Esophagus muscularis mucosa (tissue), 4 donors: ENCODE measurements at regions not wholly inside any gene's neighbourhood (a gene's known extent, or its start where the extent isn't known, plus 50 kb on each side); places are given as distances from the start of the nearest gene placed in this dataset.

Experiments
- DNase-seq: peaks from one replicate; pipeline ENCODE4 v3.0.0-alpha.2; 2017; ENCODE audit errors: extremely low spot score
- H3K27ac ChIP-seq, 4 donors: fragments of 200-600 bp; sonication (generic); replicated peaks in 1 of 4; 1 replicate in 3 of 4; 2 replicates in 1 of 4; pipeline ENCODE4 v1.5.1; 2016 to 2019; ENCODE audit warnings: mild to moderate bottlenecking in 1 of 4
- H3K27me3 ChIP-seq, 4 donors: fragments of 200-600 bp; sonication (generic); one replicate each; pipeline versions ENCODE4 v1.5.1 to v1.6.0; 2016 to 2019
- H3K36me3 ChIP-seq, 4 donors: fragments of 200-600 bp; sonication (generic); one replicate each; pipeline ENCODE4 v1.5.1; 2016 to 2019
- H3K4me1 ChIP-seq, 4 donors: fragments of 200-600 bp; sonication (generic); one replicate each; pipeline ENCODE4 v1.5.1; 2016 to 2019
- H3K4me3 ChIP-seq, 4 donors: fragments of 200-600 bp; sonication (generic); 1 replicate in 2 of 4; 2 replicates in 2 of 4; pipeline ENCODE4 v1.5.1; 2016 to 2019; ENCODE audit warnings: mild to moderate bottlenecking in 4 of 4, moderate library complexity in 1 of 4
- H3K9me3 ChIP-seq, 4 donors: fragments of 200-600 bp; sonication (generic); 1 replicate in 3 of 4; 2 replicates in 1 of 4; pipeline ENCODE4 v1.5.1; 2016 to 2019
- EP300 ChIP-seq: sonication (generic); formaldehyde crosslinking; IDR thresholded peaks from one replicate; pipeline ENCODE4 v1.6.1; 2017; ENCODE audit warnings: antibody characterized with exemption
- POLR2A ChIP-seq: fragments of 450-650 bp; IDR thresholded peaks from one replicate; pipeline ENCODE4 v1.6.1; 2017; ENCODE audit warnings: antibody characterized with exemption, moderate library complexity, mild to moderate bottlenecking, low read depth
- POLR2AphosphoS5 ChIP-seq, 2 donors: sonication (generic); formaldehyde crosslinking; IDR thresholded peaks; one replicate each; pipeline ENCODE4 v1.6.1; 2017; ENCODE audit warnings: antibody characterized with exemption in 2 of 2
- WGBS: methylation state at CpG from one replicate; pipeline ENCODE4 v1.1.5; 2018; 5-methylcytosine and 5-hydroxymethylcytosine counted together
- intact Hi-C: fragments of 100-400 bp; cut with DNase I; formaldehyde crosslinking; loops from one replicate; pipeline ENCODE4 v1.15.1; 2023
- TF ChIP-seq, protein P1 (sequence below), 3 experiments: fragments of 200-600 bp in 2 of 3; fragments of 450-650 bp in 1 of 3; sonication (generic) in 2 of 3; IDR thresholded peaks; one replicate each; pipeline ENCODE4 v1.5.1; 2017 to 2019; ENCODE audit warnings: antibody characterized with exemption in 3 of 3, mild to moderate bottlenecking in 2 of 3, moderate library complexity in 1 of 3

DNA sequence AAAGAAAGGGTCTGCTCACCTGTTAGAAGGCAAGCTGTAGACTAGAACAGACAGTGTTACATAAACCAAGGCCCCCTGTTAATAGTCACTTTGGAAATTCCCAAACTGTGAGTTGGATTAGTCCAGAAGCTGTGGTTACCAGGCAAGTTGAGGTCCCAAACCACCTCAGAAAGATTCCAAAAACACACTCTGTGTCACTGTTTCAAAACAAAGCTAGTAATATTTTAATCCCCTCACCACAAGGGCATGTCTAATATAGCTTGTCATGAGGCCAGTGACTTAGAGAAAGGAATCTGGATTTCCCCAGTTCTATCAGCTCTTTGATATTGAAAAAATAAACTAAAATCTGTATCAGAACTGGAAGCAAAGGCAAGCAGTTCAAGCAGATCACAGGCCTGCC lies 244.6 kb downstream of the HAO1 start:
- no peaks in the 10 kb centered on the region for H3K27me3 ChIP-seq
- H3K4me1 ChIP-seq, result no peaks in the 10 kb centered on the region
- TF ChIP-seq, protein P1, sequence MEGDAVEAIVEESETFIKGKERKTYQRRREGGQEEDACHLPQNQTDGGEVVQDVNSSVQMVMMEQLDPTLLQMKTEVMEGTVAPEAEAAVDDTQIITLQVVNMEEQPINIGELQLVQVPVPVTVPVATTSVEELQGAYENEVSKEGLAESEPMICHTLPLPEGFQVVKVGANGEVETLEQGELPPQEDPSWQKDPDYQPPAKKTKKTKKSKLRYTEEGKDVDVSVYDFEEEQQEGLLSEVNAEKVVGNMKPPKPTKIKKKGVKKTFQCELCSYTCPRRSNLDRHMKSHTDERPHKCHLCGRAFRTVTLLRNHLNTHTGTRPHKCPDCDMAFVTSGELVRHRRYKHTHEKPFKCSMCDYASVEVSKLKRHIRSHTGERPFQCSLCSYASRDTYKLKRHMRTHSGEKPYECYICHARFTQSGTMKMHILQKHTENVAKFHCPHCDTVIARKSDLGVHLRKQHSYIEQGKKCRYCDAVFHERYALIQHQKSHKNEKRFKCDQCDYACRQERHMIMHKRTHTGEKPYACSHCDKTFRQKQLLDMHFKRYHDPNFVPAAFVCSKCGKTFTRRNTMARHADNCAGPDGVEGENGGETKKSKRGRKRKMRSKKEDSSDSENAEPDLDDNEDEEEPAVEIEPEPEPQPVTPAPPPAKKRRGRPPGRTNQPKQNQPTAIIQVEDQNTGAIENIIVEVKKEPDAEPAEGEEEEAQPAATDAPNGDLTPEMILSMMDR (IDR thresholded peaks at IDR 0.05), result no peak
- no peak overlapping the region for H3K4me3 ChIP-seq
- no peak for DNase-seq
- intact Hi-C loops, result no loop called here
- no peaks in the 10 kb centered on the region for H3K9me3 ChIP-seq
- no peak overlapping the region for H3K27ac ChIP-seq
- H3K36me3 ChIP-seq, result no peaks in the 10 kb centered on the region

DNA sequence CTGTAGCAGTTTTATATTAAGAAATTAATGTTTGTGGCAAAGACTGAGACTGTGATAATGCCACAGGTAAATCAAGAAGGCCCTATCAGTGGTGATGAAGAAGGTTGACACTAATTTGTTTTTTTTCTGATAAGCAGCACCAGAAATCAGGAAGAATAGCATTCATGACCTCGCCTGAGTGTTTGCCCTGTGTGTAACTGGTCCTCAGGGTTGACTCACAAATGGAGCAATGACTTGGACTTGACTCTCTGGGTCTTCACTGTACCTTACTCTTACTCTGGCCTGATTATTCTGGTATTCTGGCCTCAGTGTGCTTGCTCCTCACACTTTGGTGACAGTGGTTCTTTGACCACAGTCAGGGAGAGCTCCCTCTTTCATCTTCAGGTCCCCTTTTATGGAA lies 243.9 kb downstream of the HAO1 start:
- no peaks in the 10 kb centered on the region for H3K36me3 ChIP-seq
- no peaks in the 10 kb centered on the region for H3K4me1 ChIP-seq
- no peak overlapping the region for H3K4me3 ChIP-seq
- DNase-seq, result no peak
- intact Hi-C loops, result no loop called here
- H3K9me3 ChIP-seq, result no peaks in the 10 kb centered on the region
- no peak overlapping the region for H3K27ac ChIP-seq
- no peaks in the 10 kb centered on the region for H3K27me3 ChIP-seq
- TF ChIP-seq EP300, result no peak
- TF ChIP-seq, protein P1 (IDR thresholded peaks at IDR 0.05), result no peak
- no peak for TF ChIP-seq POLR2A
- TF ChIP-seq POLR2AphosphoS5 (IDR thresholded peaks at IDR 0.05), result no peak
- 69% methylated on average over 1 of the region's 1 CpG for whole genome bisulfite sequencing

DNA sequence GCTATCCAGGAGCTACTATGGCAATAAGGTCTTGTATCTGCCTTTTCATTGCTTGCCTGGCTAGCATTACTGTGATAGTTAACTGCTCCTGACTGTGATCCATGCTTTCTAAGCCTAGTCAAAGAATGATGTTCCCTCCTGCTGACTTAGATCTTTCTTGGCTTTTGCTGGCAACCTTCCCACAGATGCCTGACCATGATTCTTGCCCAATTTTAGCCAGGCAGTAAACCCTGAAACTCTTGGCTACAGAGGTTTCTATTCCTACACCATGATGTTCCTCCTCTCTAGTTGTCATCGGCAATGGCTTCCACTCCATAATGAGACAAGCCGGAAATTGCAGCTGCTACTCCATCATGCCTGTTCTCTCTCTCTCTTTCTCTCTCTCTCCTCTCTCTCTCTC lies 238.1 kb downstream of the HAO1 start:
- TF ChIP-seq POLR2AphosphoS5 (IDR thresholded peaks at IDR 0.05), result no peak
- no peak for TF ChIP-seq EP300
- TF ChIP-seq POLR2A, result no peak
- TF ChIP-seq, protein P1 (IDR thresholded peaks at IDR 0.05), result no peak
- H3K27ac ChIP-seq, result no peak overlapping the region
- 87% methylated on average over 2 of the region's 2 CpGs for WGBS
- intact Hi-C loops, result no loop called here
- H3K36me3 ChIP-seq, result no peaks in the 10 kb centered on the region
- no peak for DNase-seq
- H3K9me3 ChIP-seq, result no peaks in the 10 kb centered on the region
- H3K4me1 ChIP-seq, result no peaks in the 10 kb centered on the region
- H3K27me3 ChIP-seq, result no peaks in the 10 kb centered on the region
- no peak overlapping the region for H3K4me3 ChIP-seq

DNA sequence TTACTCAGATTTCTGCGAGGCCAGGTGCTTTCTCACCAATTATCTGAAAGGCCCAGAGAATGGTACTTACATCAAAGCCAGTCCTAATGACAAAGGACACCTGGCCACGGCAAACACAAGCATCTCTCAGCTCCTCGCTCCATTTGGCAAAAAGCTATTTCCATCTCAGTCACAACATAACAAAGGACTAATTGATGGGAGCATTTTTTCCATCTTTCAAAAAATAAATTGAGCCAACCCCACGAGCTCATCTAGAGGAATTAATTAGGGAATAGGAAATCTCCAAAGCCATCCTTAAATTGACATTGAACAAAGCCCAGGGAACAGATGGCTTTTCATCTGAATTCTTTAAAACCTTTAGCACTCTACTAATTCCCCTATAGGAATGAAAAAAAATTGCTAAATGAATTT lies 236.7 kb downstream of the HAO1 start:
- intact Hi-C loops, result no loop called here
- no peaks in the 10 kb centered on the region for H3K36me3 ChIP-seq
- WGBS, result 35% methylated on average over 4 of the region's 4 CpGs
- H3K4me1 ChIP-seq, result no peaks in the 10 kb centered on the region
- no peaks in the 10 kb centered on the region for H3K9me3 ChIP-seq
- no peak for DNase-seq
- H3K4me3 ChIP-seq, result no peak overlapping the region
- H3K27ac ChIP-seq, result no peak overlapping the region
- no peaks in the 10 kb centered on the region for H3K27me3 ChIP-seq
- TF ChIP-seq POLR2AphosphoS5 (IDR thresholded peaks at IDR 0.05), result no peak
- TF ChIP-seq EP300, result no peak
- TF ChIP-seq, protein P1 (IDR thresholded peaks at IDR 0.05), result no peak
- no peak for TF ChIP-seq POLR2A

DNA sequence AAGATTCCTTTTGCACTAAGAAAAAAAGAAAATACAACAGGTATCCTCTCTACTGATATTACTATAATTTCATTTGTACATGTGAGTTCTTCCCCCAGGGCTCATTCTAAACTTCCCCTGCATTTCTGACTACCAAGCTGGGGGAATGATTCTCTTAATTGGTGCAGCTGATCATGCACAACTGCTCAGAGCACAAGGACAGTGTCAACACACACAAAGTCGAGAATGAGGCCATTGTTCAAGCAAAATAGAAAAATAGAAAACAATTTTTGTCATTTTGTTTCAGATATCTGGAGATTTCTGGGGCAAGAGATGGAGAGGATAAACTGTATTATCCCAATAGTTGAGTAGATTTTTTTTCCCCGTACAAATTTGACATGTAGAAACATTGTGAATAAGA lies 236.3 kb downstream of the HAO1 start:
- Histone ChIP-seq H3K9me3 (no peaks in the 10 kb centered on the region), H3K4me3 (no peak overlapping the region), H3K4me1 (no peaks in the 10 kb centered on the region), H3K27ac (no peak overlapping the region), H3K36me3 (no peaks in the 10 kb centered on the region), H3K27me3 (no peaks in the 10 kb centered on the region)
- DNase-seq, result no peak
- intact Hi-C loops, result no loop called here
- TF ChIP-seq, protein P1 (IDR thresholded peaks at IDR 0.05), result no peak
- no peak for TF ChIP-seq POLR2A
- TF ChIP-seq EP300, result no peak
- no peak for TF ChIP-seq POLR2AphosphoS5 (IDR thresholded peaks at IDR 0.05)
- WGBS, result 60% methylated on average over 2 of the region's 2 CpGs
